Peyer's patch (tissue), 4 donors: ENCODE measurements at regions not wholly inside any gene's neighbourhood (a gene's known extent, or its start where the extent isn't known, plus 50 kb on each side); places are given as distances from the start of the nearest gene placed in this dataset.

Source experiments
- DNase-seq, 3 donors: peaks; one replicate each; pipeline ENCODE4 v3.0.0-alpha.2; 2017 to 2019
- H3K27ac ChIP-seq, 4 donors: fragments of 200-600 bp; sonication (generic); one replicate each; pipeline ENCODE4 v1.5.1; 2016 to 2019
- H3K27me3 ChIP-seq, 2 donors: fragments of 200-600 bp; sonication (generic); one replicate each; pipeline ENCODE4 v1.5.1; 2019
- H3K36me3 ChIP-seq, 3 donors: fragments of 200-600 bp; sonication (generic); one replicate each; pipeline ENCODE4 v1.5.1; 2016 to 2019
- H3K4me1 ChIP-seq, 4 donors: fragments of 200-600 bp; sonication (generic); one replicate each; pipeline ENCODE4 v1.5.1; 2016 to 2019
- H3K4me3 ChIP-seq, 4 donors: fragments of 200-600 bp; sonication (generic); 1 replicate in 3 of 4; 2 replicates in 1 of 4; pipeline ENCODE4 v1.5.1; 2016 to 2019; ENCODE audit warnings: mild to moderate bottlenecking in 1 of 4
- H3K9me3 ChIP-seq, 4 donors: fragments of 200-600 bp; sonication (generic); one replicate each; pipeline ENCODE4 v1.5.1; 2016 to 2019; ENCODE audit warnings: mild to moderate bottlenecking in 1 of 4
- CTCF ChIP-seq, 6 experiments: fragments of 450-650 bp in 4 of 6; fragments of 200-600 bp in 2 of 6; sonication (generic) in 1 of 6; IDR thresholded peaks; one replicate each; pipeline ENCODE4 v1.5.1; 2017 to 2019; ENCODE audit warnings: antibody characterized with exemption in 6 of 6, mild to moderate bottlenecking in 3 of 6, moderate library complexity in 1 of 6
- POLR2A ChIP-seq, 2 donors: fragments of 450-650 bp; IDR thresholded peaks; one replicate each; pipeline ENCODE4 v1.5.1; 2017; ENCODE audit warnings: antibody characterized with exemption in 2 of 2, mild to moderate bottlenecking in 2 of 2, moderate library complexity in 2 of 2

- Histone ChIP-seq H3K9me3 (no peaks in the 10 kb centered on the region), H3K4me3 (no peak overlapping the region), H3K4me1 (no peaks in the 10 kb centered on the region), H3K27me3 (no peaks in the 10 kb centered on the region), H3K36me3 (no peaks in the 10 kb centered on the region), H3K27ac (no peak overlapping the region)
- no peak for DNase-seq
- no peak for TF ChIP-seq POLR2A (IDR thresholded peaks at IDR 0.05)
- no peak for TF ChIP-seq CTCF (IDR thresholded peaks at IDR 0.05)
These were observed 66.6 kb upstream of the NXT1 start for GRCh38 chr20:23284009-23284408.

- H3K9me3 ChIP-seq = no peaks in the 10 kb centered on the region
- no peaks in the 10 kb centered on the region for H3K4me1 ChIP-seq
- no peaks in the 10 kb centered on the region for H3K36me3 ChIP-seq
- no peak for TF ChIP-seq POLR2A (IDR thresholded peaks at IDR 0.05)
- H3K4me3 ChIP-seq = no peak overlapping the region
- H3K27ac ChIP-seq = no peak overlapping the region
- no peaks in the 10 kb centered on the region for H3K27me3 ChIP-seq
- peak in 1 of 3 donors; percentile 17 for DNase-seq
These were observed 67.3 kb upstream of the NXT1 start for GRCh38 chr20:23283096-23283850.

- H3K27ac ChIP-seq = no peak overlapping the region
- H3K4me3 ChIP-seq = no peak overlapping the region
- TF ChIP-seq POLR2A (IDR thresholded peaks at IDR 0.05) = no peak
- TF ChIP-seq CTCF (IDR thresholded peaks at IDR 0.05) = no peak
- H3K36me3 ChIP-seq = no peaks in the 10 kb centered on the region
- no peaks in the 10 kb centered on the region for H3K4me1 ChIP-seq
- H3K9me3 ChIP-seq = no peaks in the 10 kb centered on the region
- DNase-seq = peak in 1 of 3 donors; percentile 27
- no peaks in the 10 kb centered on the region for H3K27me3 ChIP-seq
These were observed 68.0 kb upstream of the NXT1 start for GRCh38 chr20:23282546-23282945.

GRCh38 chr20:23282111-23282510 is 68.5 kb upstream of the NXT1 start:
- no peak for DNase-seq
- no peaks in the 10 kb centered on the region for H3K4me1 ChIP-seq
- H3K27me3 ChIP-seq = no peaks in the 10 kb centered on the region
- TF ChIP-seq POLR2A (IDR thresholded peaks at IDR 0.05) = no peak
- TF ChIP-seq CTCF (IDR thresholded peaks at IDR 0.05) = no peak
- no peaks in the 10 kb centered on the region for H3K9me3 ChIP-seq
- H3K36me3 ChIP-seq = no peaks in the 10 kb centered on the region
- H3K27ac ChIP-seq = no peak overlapping the region
- no peak overlapping the region for H3K4me3 ChIP-seq

- TF ChIP-seq CTCF (IDR thresholded peaks at IDR 0.05) = no peak
- TF ChIP-seq POLR2A (IDR thresholded peaks at IDR 0.05) = no peak
- Histone ChIP-seq H3K4me1 (no peaks in the 10 kb centered on the region), H3K9me3 (no peaks in the 10 kb centered on the region), H3K27ac (no peak overlapping the region), H3K4me3 (no peak overlapping the region), H3K27me3 (no peaks in the 10 kb centered on the region), H3K36me3 (no peaks in the 10 kb centered on the region)
- no peak for DNase-seq
These were observed 70.8 kb upstream of the NXT1 start for GRCh38 chr20:23279836-23280235.

GRCh38 chr20:23278172-23278571 is 72.4 kb upstream of the NXT1 start:
- DNase-seq = no peak
- Histone ChIP-seq H3K36me3 (no peaks in the 10 kb centered on the region), H3K27ac (no peak overlapping the region), H3K27me3 (no peaks in the 10 kb centered on the region), H3K4me1 (no peaks in the 10 kb centered on the region), H3K4me3 (no peak overlapping the region), H3K9me3 (no peaks in the 10 kb centered on the region)
- TF ChIP-seq POLR2A (IDR thresholded peaks at IDR 0.05) (no peak), CTCF (IDR thresholded peaks at IDR 0.05) (no peak)
